HepG2 (cell line): ENCODE measurements at regions not wholly inside any gene's neighbourhood (a gene's known extent, or its start where the extent isn't known, plus 50 kb on each side); places are given as distances from the start of the nearest gene placed in this dataset.

Source experiments
- ATAC-seq: fragments of 200-7000 bp; cut with Tn5 transposase; 3 replicates; pipeline ENCODE4 v1.9.1; 2020; ENCODE audit warnings: mild to moderate bottlenecking, moderate library complexity
- BruUV-seq: library from RNA; stranded (reverse); fragments of 400-500 nt; replicated peaks from 2 replicates; lab custom pipeline; 2021; lab: Mats Ljungman, UMichigan
- CTCF ChIA-PET: fragments of 300-600 bp; formaldehyde crosslinking; extraction: SDS; loops from one replicate; lab custom pipeline; 2021; ENCODE audit warnings: low total read pairs, inconsistent platforms, low intra/inter-chr PET ratio; lab: Yijun Ruan, JAX
- POLR2A ChIA-PET: fragments of 350-600 bp; sonication (Branson Sonifier 250); formaldehyde crosslinking; loops from one replicate; lab custom pipeline; 2020; ENCODE audit warnings: antibody characterized with exemption, inconsistent platforms; lab: Yijun Ruan, JAX
- DNase-seq: peaks from one replicate; pipeline ENCODE4 v3.0.0-alpha.2; 2015; ENCODE audit warnings: low spot score
- FAIRE-seq: peaks from 3 replicates; lab custom pipeline; 2011; peaks lifted over from hg19 to GRCh38; lab: Jason Lieb, UNC
- H2AFZ ChIP-seq: one replicate; pipeline ENCODE4 v1.6.1; 2011; ENCODE audit warnings: low read length, inconsistent platforms
- H3K27ac ChIP-seq: fragments of 300-600 bp; 3 replicates; pipeline ENCODE4 v1.8.0; 2011; ENCODE audit warnings: mixed run types, mild to moderate bottlenecking, mixed read lengths, low read length, inconsistent platforms; ENCODE audit not compliant: insufficient read depth; ENCODE audit errors: extremely low read length
- H3K27me3 ChIP-seq, 2 experiments: fragments of 200-600 bp in 1 of 2; 2 replicates in 1 of 2; 3 replicates in 1 of 2; pipeline versions ENCODE4 v1.6.0 to v1.8.0; 2011; ENCODE audit warnings: low read length in 2 of 2, mild to moderate bottlenecking in 2 of 2, moderate library complexity in 2 of 2, inconsistent platforms in 1 of 2; ENCODE audit not compliant: insufficient read depth in 2 of 2, control insufficient read depth in 1 of 2
- H3K36me3 ChIP-seq, 2 experiments: fragments of 200-600 bp in 1 of 2; replicated peaks in 1 of 2; 2 replicates in 1 of 2; 3 replicates in 1 of 2; pipeline versions ENCODE4 v1.5.1 to v1.8.0; 2011; ENCODE audit warnings: low read length in 2 of 2, inconsistent platforms in 1 of 2; ENCODE audit not compliant: insufficient read depth in 2 of 2, control insufficient read depth in 1 of 2
- H3K4me1 ChIP-seq: 2 replicates; pipeline ENCODE4 v1.5.1; 2012; ENCODE audit warnings: low read length, inconsistent platforms; ENCODE audit not compliant: insufficient read depth
- H3K4me2 ChIP-seq: 2 replicates; pipeline ENCODE4 v1.6.0; 2011; ENCODE audit warnings: low read depth, low read length, inconsistent platforms
- H3K4me3 ChIP-seq, 3 experiments: fragments of 200-600 bp in 1 of 3; sonication (generic), shearing (Covaris generic) in 1 of 3; replicated peaks in 1 of 3; 2 replicates each; pipeline ENCODE4 v1.5.1; 2011 to 2016; ENCODE audit warnings: low read length in 3 of 3, inconsistent platforms in 2 of 3, low read depth in 2 of 3, mild to moderate bottlenecking in 2 of 3, control low read depth in 1 of 3, mixed read lengths in 1 of 3; ENCODE audit not compliant: insufficient read depth in 1 of 3
- H3K79me2 ChIP-seq: one replicate; pipeline ENCODE4 v1.6.1; 2011; ENCODE audit warnings: low read length, inconsistent platforms; ENCODE audit not compliant: insufficient read depth
- H3K9ac ChIP-seq: 2 replicates; pipeline ENCODE4 v1.6.0; 2011; ENCODE audit warnings: mild to moderate bottlenecking, low read depth, low read length, inconsistent platforms; ENCODE audit not compliant: insufficient read depth
- H3K9me3 ChIP-seq: 2 replicates; pipeline ENCODE4 v1.5.1; 2012; ENCODE audit warnings: mild to moderate bottlenecking, low read length
- H4K20me1 ChIP-seq: 2 replicates; pipeline ENCODE4 v1.6.0; 2011; ENCODE audit warnings: inconsistent platforms, mild to moderate bottlenecking, low read length, moderate library complexity; ENCODE audit not compliant: insufficient read depth
- ATF7-NPFF ChIP-seq: sonication (generic); formaldehyde crosslinking; IDR thresholded peaks from 2 replicates; pipeline ENCODE4 v1.8.1; 2023; ENCODE audit warnings: mild to moderate bottlenecking, low read depth, missing genetic modification reagents, moderate library complexity
- EEA1 ChIP-seq: sonication (generic); formaldehyde crosslinking; IDR thresholded peaks from 2 replicates; pipeline ENCODE4 v1.5.1; 2020; ENCODE audit warnings: mild to moderate bottlenecking, missing genetic modification reagents, borderline replicate concordance
- EP300 ChIP-seq, 3 experiments: sonication (generic) in 1 of 3; formaldehyde crosslinking in 1 of 3; IDR thresholded peaks; 2 replicates each; pipeline versions ENCODE4 v1.5.1 to v1.6.1; 2011 to 2020; ENCODE audit warnings: low read depth in 2 of 3, low read length in 2 of 3, borderline replicate concordance in 1 of 3, improper control_type of control experiment in 1 of 3, mild to moderate bottlenecking in 1 of 3, missing genetic modification reagents in 1 of 3, moderate library complexity in 1 of 3
- FLYWCH1 ChIP-seq: sonication (generic); formaldehyde crosslinking; IDR thresholded peaks from 2 replicates; pipeline ENCODE4 v1.8.1; 2023; ENCODE audit warnings: mild to moderate bottlenecking, missing genetic modification reagents
- FOXA3 ChIP-seq: IDR thresholded peaks from 2 replicates; pipeline ENCODE4 v1.6.1; 2016; ENCODE audit warnings: missing genetic modification reagents, missing compliant biosample characterization
- HINFP ChIP-seq: sonication (generic); formaldehyde crosslinking; IDR thresholded peaks from 2 replicates; pipeline ENCODE4 v1.4.0; 2020; ENCODE audit warnings: low read depth, mild to moderate bottlenecking, missing genetic modification reagents
- HNRNPL ChIP-seq: fragments of 200-400 bp; formaldehyde crosslinking; IDR thresholded peaks from 2 replicates; pipeline ENCODE4 v1.6.1; 2017; ENCODE audit warnings: mild to moderate bottlenecking, low read depth, low read length
- KMT2A ChIP-seq: sonication (generic); formaldehyde crosslinking; IDR thresholded peaks from 2 replicates; pipeline ENCODE4 v1.4.0; 2020; ENCODE audit warnings: missing genetic modification reagents
- MED1 ChIP-seq: sonication (generic); formaldehyde crosslinking; IDR thresholded peaks from 2 replicates; pipeline ENCODE4 v1.4.0; 2020; ENCODE audit warnings: missing genetic modification reagents
- TCF12 ChIP-seq, 2 experiments: fragments of 450-650 bp in 1 of 2; sonication (generic) in 1 of 2; formaldehyde crosslinking in 1 of 2; IDR thresholded peaks; 2 replicates each; pipeline versions ENCODE4 v1.6.1 to v1.8.0; 2017 to 2022; ENCODE audit warnings: antibody characterized with exemption in 1 of 2, mild to moderate bottlenecking in 1 of 2, missing genetic modification reagents in 1 of 2, moderate library complexity in 1 of 2
- TERF1 ChIP-seq: sonication (generic); formaldehyde crosslinking; IDR thresholded peaks from 2 replicates; pipeline ENCODE4 v1.8.0; 2022; ENCODE audit warnings: mild to moderate bottlenecking, missing genetic modification reagents, moderate library complexity
- THRA ChIP-seq: sonication (generic); formaldehyde crosslinking; IDR thresholded peaks from 2 replicates; pipeline ENCODE4 v1.4.0; 2020; ENCODE audit warnings: missing genetic modification reagents, borderline replicate concordance
- ZBTB26 ChIP-seq: IDR thresholded peaks from 2 replicates; pipeline ENCODE4 v1.6.1; 2016; ENCODE audit warnings: missing compliant biosample characterization, missing genetic modification reagents, borderline replicate concordance
- ZNF232 ChIP-seq: sonication (generic); formaldehyde crosslinking; IDR thresholded peaks from 2 replicates; pipeline ENCODE4 v1.4.0; 2020; ENCODE audit warnings: missing genetic modification reagents, borderline replicate concordance
- ZNF572 ChIP-seq: sonication (generic); formaldehyde crosslinking; IDR thresholded peaks from 2 replicates; pipeline ENCODE4 v1.5.1; 2020; ENCODE audit warnings: mild to moderate bottlenecking, missing genetic modification reagents
- ZNF605 ChIP-seq: sonication (generic); formaldehyde crosslinking; IDR thresholded peaks from 2 replicates; pipeline ENCODE4 v1.8.0; 2022; ENCODE audit warnings: mild to moderate bottlenecking, missing genetic modification reagents
- ZNF629 ChIP-seq: sonication (generic); formaldehyde crosslinking; conservative IDR thresholded peaks from 2 replicates; pipeline ENCODE4 v1.5.0; 2020; ENCODE audit warnings: missing genetic modification reagents
- ZNF790 ChIP-seq: sonication (generic); formaldehyde crosslinking; IDR thresholded peaks from 2 replicates; pipeline ENCODE4 v1.8.0; 2022; ENCODE audit warnings: missing genetic modification reagents, mild to moderate bottlenecking, borderline replicate concordance
- WGBS: methylation state at CpG from one replicate; pipeline ENCODE4 v1.1.6; 2017; ENCODE audit warnings: low lambda C conversion rate; 5-methylcytosine and 5-hydroxymethylcytosine counted together
- in situ Hi-C: cut with HindIII; loops from 2 replicates; pipeline ENCODE4 v1.10.0; 2017; ENCODE audit warnings: low pct_unique_long_range_greater_than_20kb; ENCODE audit not compliant: extremely low pct_ligation_motif_present
- intact Hi-C: fragments of 100-400 bp; cut with micrococcal nuclease; formaldehyde crosslinking; loops from one replicate; pipeline ENCODE4 v1.10.0; 2022; ENCODE audit not compliant: unreplicated experiment

- H3K79me2 ChIP-seq, result no peaks in the 10 kb centered on the region
- ATAC-seq, result no peak
- no peak for TF ChIP-seq FOXA3 (CRISPR knock-in tag)
- no peak for TF ChIP-seq ATF7-NPFF (CRISPR knock-in tag)
- TF ChIP-seq TERF1 (CRISPR knock-in tag), result no peak
- no peak for TF ChIP-seq EP300 (IDR thresholded peaks at IDR 0.05; ENCODE audit: low read depth in 2 of 2, low read length in 2 of 2)
- TF ChIP-seq EP300 (CRISPR knock-in tag; IDR thresholded peaks at IDR 0.05; ENCODE audit: borderline replicate concordance), result no peak
- no peak for TF ChIP-seq HINFP (CRISPR knock-in tag)
- no peak for TF ChIP-seq EEA1 (CRISPR knock-in tag)
- TF ChIP-seq THRA (CRISPR knock-in tag), result no peak
- TF ChIP-seq ZNF232, result no peak
- no peak for TF ChIP-seq ZNF572 (CRISPR knock-in tag)
- no peak for TF ChIP-seq KMT2A
- TF ChIP-seq ZNF790 (CRISPR knock-in tag), result no peak
- TF ChIP-seq HNRNPL, result no peak
- no peak for TF ChIP-seq MED1
- TF ChIP-seq ZNF629, result no peak
- no peak for TF ChIP-seq ZNF605 (CRISPR knock-in tag)
- TF ChIP-seq TCF12 (IDR thresholded peaks at IDR 0.05), result no peak
- no peak for TF ChIP-seq TCF12 (CRISPR knock-in tag; IDR thresholded peaks at IDR 0.05)
- no peak for TF ChIP-seq ZBTB26
- no peak for TF ChIP-seq FLYWCH1 (CRISPR knock-in tag)
- FAIRE-seq, result no peak
- no peaks in the 10 kb centered on the region for H4K20me1 ChIP-seq
- H3K4me2 ChIP-seq, result no peak overlapping the region
- intact Hi-C loops, result no loop called here
- no peaks in the 10 kb centered on the region for H3K9me3 ChIP-seq
- POLR2A ChIA-PET, result no interaction called here
- CTCF ChIA-PET, result no interaction called here
- in situ Hi-C loops, result no loop called here
- no peaks in the 10 kb centered on the region for H3K27me3 ChIP-seq
- no peak overlapping the region for H2AFZ ChIP-seq
- no peak for DNase-seq
- H3K27ac ChIP-seq, result no peak overlapping the region
- no peak overlapping the region for H3K9ac ChIP-seq
- H3K4me3 ChIP-seq, result no peak overlapping the region
- WGBS, result 0% methylated on average over 1 of the region's 1 CpG
- BruUV-seq, result no TSS peak
- no peaks in the 10 kb centered on the region for H3K4me1 ChIP-seq
- H3K36me3 ChIP-seq, result no peaks in the 10 kb centered on the region
Observed at GRCh38 chr1:58307431-58307830, 239.1 kb downstream of the OMA1 start.
